ENCODE measurements at regions not wholly inside any gene's neighbourhood (a gene's known extent, or its start where the extent isn't known, plus 50 kb on each side); places are given as distances from the start of the nearest gene placed in this dataset.

DNA sequence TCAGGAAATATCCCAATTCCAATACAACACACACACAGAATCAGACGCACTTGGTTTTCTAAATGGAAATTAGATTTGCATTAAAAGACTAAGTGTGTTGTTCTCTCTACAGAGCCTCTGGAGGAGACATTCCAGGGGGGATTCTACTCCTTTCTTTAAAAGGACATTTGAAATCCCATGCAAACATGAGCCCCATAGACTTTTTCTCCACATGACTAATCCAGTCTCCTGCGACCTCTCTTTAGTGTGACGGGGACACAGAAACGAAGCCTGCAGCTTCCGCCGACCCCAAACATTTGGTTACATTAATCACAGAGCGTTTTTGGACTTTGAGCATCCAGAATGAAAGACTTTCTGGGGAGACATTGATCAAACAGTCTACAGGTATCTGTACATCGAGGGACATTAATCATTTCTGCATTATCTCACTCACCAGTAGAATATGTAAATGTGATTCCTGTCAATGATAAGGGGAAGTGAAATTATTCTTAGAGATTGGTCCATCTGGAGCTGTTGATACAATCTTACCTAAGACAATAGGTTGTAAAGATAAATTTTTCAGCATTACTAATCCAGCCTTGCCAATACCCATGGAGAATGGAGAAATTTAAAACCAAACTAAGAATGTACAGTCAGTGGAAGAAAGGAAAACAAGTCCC is 103.4 kb upstream of the IRX3 start:
- Histone ChIP-seq H3K4me1 (no peaks in the 10 kb centered on the region), H3K4me3 (no peak overlapping the region), H3K36me3 (no peaks in the 10 kb centered on the region), H3K9me3 (no peaks in the 10 kb centered on the region), H3K27ac (no peak overlapping the region), H3K27me3 (no peaks in the 10 kb centered on the region)
- DNase-seq (ENCODE audit: low spot score) = no peak
- TF ChIP-seq, protein P1, sequence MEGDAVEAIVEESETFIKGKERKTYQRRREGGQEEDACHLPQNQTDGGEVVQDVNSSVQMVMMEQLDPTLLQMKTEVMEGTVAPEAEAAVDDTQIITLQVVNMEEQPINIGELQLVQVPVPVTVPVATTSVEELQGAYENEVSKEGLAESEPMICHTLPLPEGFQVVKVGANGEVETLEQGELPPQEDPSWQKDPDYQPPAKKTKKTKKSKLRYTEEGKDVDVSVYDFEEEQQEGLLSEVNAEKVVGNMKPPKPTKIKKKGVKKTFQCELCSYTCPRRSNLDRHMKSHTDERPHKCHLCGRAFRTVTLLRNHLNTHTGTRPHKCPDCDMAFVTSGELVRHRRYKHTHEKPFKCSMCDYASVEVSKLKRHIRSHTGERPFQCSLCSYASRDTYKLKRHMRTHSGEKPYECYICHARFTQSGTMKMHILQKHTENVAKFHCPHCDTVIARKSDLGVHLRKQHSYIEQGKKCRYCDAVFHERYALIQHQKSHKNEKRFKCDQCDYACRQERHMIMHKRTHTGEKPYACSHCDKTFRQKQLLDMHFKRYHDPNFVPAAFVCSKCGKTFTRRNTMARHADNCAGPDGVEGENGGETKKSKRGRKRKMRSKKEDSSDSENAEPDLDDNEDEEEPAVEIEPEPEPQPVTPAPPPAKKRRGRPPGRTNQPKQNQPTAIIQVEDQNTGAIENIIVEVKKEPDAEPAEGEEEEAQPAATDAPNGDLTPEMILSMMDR (IDR thresholded peaks at IDR 0.05) = no peak

DNA sequence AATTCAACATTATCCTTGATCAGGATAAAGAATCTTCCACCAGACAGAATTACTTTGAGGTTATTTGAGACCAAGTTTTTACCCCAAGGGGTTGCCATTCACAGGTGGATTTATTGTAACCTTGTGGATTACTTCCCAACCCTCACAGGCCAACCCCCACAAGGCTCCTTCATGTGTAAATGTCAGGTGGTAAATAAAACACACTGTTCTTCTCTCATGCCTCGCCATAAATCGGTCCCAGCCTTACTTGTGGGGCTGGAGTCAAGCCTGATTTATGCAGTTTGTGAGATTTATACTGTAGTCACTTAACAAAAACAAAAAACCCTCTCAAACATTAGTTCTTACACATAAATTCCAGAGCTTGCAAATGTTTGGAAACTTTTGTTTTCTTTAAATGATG is 98.6 kb upstream of the IRX3 start:
- TF ChIP-seq, protein P1 (IDR thresholded peaks at IDR 0.05) = no peak
- no peaks in the 10 kb centered on the region for H3K36me3 ChIP-seq
- H3K27me3 ChIP-seq = no peaks in the 10 kb centered on the region
- H3K4me3 ChIP-seq = no peak overlapping the region
- no peak for DNase-seq (ENCODE audit: low spot score)
- H3K9me3 ChIP-seq = peaks cover 0 to 7% of the 10 kb centered on the region in 2 donors
- H3K27ac ChIP-seq = no peak overlapping the region
- H3K4me1 ChIP-seq = no peaks in the 10 kb centered on the region

DNA sequence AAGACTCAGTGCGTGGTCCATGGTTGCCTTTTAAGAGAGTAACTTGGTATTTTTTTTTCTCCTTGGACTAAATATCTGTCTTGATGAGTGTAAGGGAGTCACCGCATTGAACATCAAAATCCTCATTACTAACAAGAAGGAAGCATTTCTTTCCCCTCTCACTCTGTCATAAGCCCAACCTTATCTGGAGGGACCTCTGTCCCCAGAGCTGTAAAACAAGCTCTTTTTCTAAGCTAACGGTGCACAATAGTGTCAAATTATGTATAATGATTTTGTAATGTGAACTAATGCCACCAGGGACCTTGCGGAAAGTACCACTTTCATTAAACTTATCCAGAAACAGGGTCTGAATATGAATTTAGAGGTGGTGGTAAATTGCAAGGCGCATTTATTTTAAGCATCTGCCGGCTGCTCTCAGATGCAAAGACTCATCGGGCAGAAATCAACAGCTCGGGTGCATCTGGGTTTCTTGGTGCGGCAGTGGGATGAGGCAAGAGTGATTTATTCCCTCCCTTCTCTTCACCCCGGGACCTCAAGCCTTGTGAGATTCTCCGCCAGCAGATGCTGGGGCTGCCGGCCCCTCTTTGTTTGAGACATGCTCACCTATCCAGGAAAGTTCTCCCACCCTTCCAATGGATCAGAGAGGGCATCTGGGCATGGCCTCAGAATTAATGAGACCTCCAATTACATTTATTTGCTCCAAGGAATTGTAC is 95.2 kb upstream of the IRX3 start:
- Histone ChIP-seq H3K27me3 (no peaks in the 10 kb centered on the region), H3K9me3 (peaks cover 0 to 13% of the 10 kb centered on the region in 2 donors), H3K27ac (no peak overlapping the region), H3K36me3 (no peaks in the 10 kb centered on the region), H3K4me1 (no peaks in the 10 kb centered on the region), H3K4me3 (no peak overlapping the region)
- TF ChIP-seq, protein P1 (IDR thresholded peaks at IDR 0.05) = no peak
- no peak for DNase-seq (ENCODE audit: low spot score)

DNA sequence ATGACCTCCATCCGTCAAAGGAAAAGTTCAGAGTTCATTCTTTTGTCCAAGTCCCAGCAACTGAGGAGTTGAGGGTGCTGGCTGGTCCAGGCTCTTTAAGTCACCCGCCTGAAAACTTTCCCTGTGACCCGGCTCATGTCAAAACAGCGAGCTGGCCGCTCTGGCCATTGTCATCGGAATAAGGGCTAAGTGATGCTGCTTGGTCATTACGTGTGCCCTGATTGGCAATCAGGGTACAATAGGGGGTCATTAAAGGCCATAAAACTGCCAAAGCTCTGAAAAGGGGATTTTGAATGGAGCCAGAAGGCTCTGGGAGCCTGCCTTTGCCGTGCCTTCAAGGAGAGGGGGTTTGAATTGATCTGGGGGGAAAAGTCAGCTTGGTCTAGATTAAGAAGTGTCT is 88.5 kb upstream of the IRX3 start:
- no peak overlapping the region for H3K27ac ChIP-seq
- no peak for DNase-seq (ENCODE audit: low spot score)
- TF ChIP-seq, protein P1 (IDR thresholded peaks at IDR 0.05) = no peak
- H3K27me3 ChIP-seq = no peaks in the 10 kb centered on the region
- H3K4me1 ChIP-seq = peaks cover 0 to 6% of the 10 kb centered on the region in 2 donors
- H3K36me3 ChIP-seq = no peaks in the 10 kb centered on the region
- peaks cover 0 to 6% of the 10 kb centered on the region in 2 donors for H3K9me3 ChIP-seq
- H3K4me3 ChIP-seq = no peak overlapping the region

DNA sequence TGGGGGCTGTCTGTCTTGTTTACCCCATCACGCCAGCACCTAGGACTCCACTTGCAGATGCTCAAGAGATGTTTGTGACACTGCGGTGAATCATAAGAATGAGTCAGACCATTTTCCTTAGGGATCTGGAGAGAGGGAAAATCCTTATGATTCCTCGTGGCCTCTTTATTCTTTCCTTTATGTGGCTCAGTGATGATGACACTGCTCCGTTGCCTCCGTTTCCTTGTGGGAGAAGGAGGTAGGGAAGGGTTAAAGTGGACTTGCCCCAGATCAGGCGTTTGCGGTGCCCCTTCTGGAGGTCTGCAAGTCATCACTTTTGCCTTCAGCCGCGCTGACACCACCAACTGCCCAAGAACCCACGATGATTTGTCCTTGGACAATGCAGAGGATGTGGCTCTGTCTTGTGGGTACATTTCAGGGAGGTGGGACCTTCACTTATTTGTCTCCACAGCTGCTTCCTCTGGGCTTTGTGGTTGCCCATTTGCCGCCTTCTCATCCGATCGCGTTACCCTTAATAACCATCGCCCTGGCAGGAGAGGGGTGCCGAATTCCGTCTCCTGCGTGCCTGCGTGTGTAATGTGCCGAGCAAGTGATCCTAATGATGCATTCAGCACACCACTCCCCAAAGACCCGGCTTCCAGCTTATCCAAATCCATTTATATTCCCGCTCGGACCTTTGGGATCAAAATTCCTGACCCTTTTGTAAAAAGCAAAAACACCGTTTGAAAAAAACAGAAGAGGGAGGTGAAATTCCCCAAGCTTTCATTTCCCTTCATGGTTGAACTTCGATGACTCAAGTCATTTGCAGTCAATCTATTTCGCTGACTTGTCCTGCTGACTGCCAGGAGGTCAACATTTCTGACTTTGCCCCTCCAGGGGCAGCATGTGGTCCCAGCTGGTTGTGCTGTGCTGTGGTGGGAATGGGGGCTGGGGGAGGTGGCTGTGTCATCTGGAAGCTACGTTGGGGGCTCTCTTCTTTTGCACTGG is 87.2 kb upstream of the IRX3 start:
- Histone ChIP-seq H3K27ac (no peak overlapping the region), H3K36me3 (no peaks in the 10 kb centered on the region), H3K27me3 (no peaks in the 10 kb centered on the region), H3K9me3 (no peaks in the 10 kb centered on the region), H3K4me1 (peaks cover 0 to 6% of the 10 kb centered on the region in 2 donors), H3K4me3 (no peak overlapping the region)
- no peak for DNase-seq (ENCODE audit: low spot score)
- TF ChIP-seq, protein P1 (IDR thresholded peaks at IDR 0.05) = no peak
